Spleen (tissue), 7 donors: ENCODE measurements at regions not wholly inside any gene's neighbourhood (a gene's known extent, or its start where the extent isn't known, plus 50 kb on each side); places are given as distances from the start of the nearest gene placed in this dataset.

Experiments used
- CTCF ChIP-seq, 11 experiments: fragments of 200-600 bp in 7 of 11; fragments of 450-650 bp in 4 of 11; sonication (generic) in 4 of 11; IDR thresholded peaks in 8 of 11; conservative IDR thresholded peaks in 3 of 11; 1 replicate in 7 of 11; 2 replicates in 4 of 11; pipeline versions ENCODE4 v1.4.0 to v1.8.0; 2016 to 2021; ENCODE audit warnings: antibody characterized with exemption in 11 of 11, inconsistent platforms in 4 of 11, mild to moderate bottlenecking in 1 of 11
- POLR2AphosphoS5 ChIP-seq, 3 donors: sonication (generic); formaldehyde crosslinking; IDR thresholded peaks; one replicate each; pipeline ENCODE4 v1.5.1; 2017; ENCODE audit warnings: antibody characterized with exemption in 3 of 3
- donor health status: DM: no; HTN: no; CAD: no; lungs with moderate emphysema.
- donor health status: DM: no; HTN: no; CAD: no.
- donor health status: DM: no; HTN: no; CAD: no.

GRCh38 chr6:129940454-129941195 is 77.8 kb upstream of the L3MBTL3 start:
- TF ChIP-seq CTCF (IDR thresholded peaks at IDR 0.05 in 8 of 11, conservative IDR thresholded peaks at IDR 0.05 in 3 of 11) (no peak), POLR2AphosphoS5 (IDR thresholded peaks at IDR 0.05) (no peak)
